Endothelial cell (in vitro differentiated cells): ENCODE measurements at regions not wholly inside any gene's neighbourhood (a gene's known extent, or its start where the extent isn't known, plus 50 kb on each side); places are given as distances from the start of the nearest gene placed in this dataset.
"Not testable (repeated sequence)": the region's sequence is repeated elsewhere in the genome, so short reads cannot be mapped to it uniquely, and the experiment has no call there.

ENCODE experiments used
- DNase-seq: peaks from one replicate; pipeline ENCODE4 v3.0.0; 2021; ENCODE audit warnings: low spot score
- H3K27ac Mint-ChIP-seq: one replicate; pipeline ENCODE4 v1.8.0; 2021; ENCODE audit warnings: mixed read lengths, inconsistent platforms; ENCODE audit not compliant: unreplicated experiment
- H3K27me3 Mint-ChIP-seq: one replicate; pipeline ENCODE4 v1.8.0; 2021; ENCODE audit warnings: mild to moderate bottlenecking, moderate library complexity, mixed read lengths, inconsistent platforms; ENCODE audit not compliant: unreplicated experiment
- H3K36me3 Mint-ChIP-seq: one replicate; pipeline ENCODE4 v1.8.0; 2021; ENCODE audit warnings: mild to moderate bottlenecking, low read depth, mixed read lengths, inconsistent platforms; ENCODE audit not compliant: unreplicated experiment
- H3K4me1 Mint-ChIP-seq: one replicate; pipeline ENCODE4 v1.8.0; 2021; ENCODE audit warnings: mild to moderate bottlenecking, mixed read lengths, inconsistent platforms; ENCODE audit not compliant: unreplicated experiment
- H3K4me3 Mint-ChIP-seq: one replicate; pipeline ENCODE4 v1.8.0; 2021; ENCODE audit warnings: mild to moderate bottlenecking, mixed read lengths, inconsistent platforms; ENCODE audit not compliant: unreplicated experiment
- H3K9me3 Mint-ChIP-seq: one replicate; pipeline ENCODE4 v1.8.0; 2021; ENCODE audit warnings: mixed read lengths, inconsistent platforms; ENCODE audit not compliant: unreplicated experiment
- CTCF ChIP-seq: fragments of 200-600 bp; sonication (generic); IDR thresholded peaks from one replicate; pipeline ENCODE4 v1.5.0; 2021; ENCODE audit warnings: antibody characterized with exemption; ENCODE audit not compliant: unreplicated experiment

- no peak for TF ChIP-seq CTCF
- no peak overlapping the region for H3K27ac Mint-ChIP-seq
- H3K27me3 Mint-ChIP-seq: no peaks in the 10 kb centered on the region
- H3K9me3 Mint-ChIP-seq: no peaks in the 10 kb centered on the region
- no peak overlapping the region for H3K4me3 Mint-ChIP-seq
- DNase-seq: no peak
- H3K36me3 Mint-ChIP-seq: no peaks in the 10 kb centered on the region
- H3K4me1 Mint-ChIP-seq: no peaks in the 10 kb centered on the region
Measured at GRCh38 chr16:22646948-22647556, 136.4 kb downstream of the NPIPB5 start.

GRCh38 chr16:22648141-22648540, 137.4 kb downstream of the NPIPB5 start:
- TF ChIP-seq CTCF: no peak
- H3K9me3 Mint-ChIP-seq: no peaks in the 10 kb centered on the region
- H3K27ac Mint-ChIP-seq: no peak overlapping the region
- no peaks in the 10 kb centered on the region for H3K4me1 Mint-ChIP-seq
- H3K27me3 Mint-ChIP-seq: no peaks in the 10 kb centered on the region
- H3K36me3 Mint-ChIP-seq: no peaks in the 10 kb centered on the region
- H3K4me3 Mint-ChIP-seq: no peak overlapping the region
- no peak for DNase-seq

GRCh38 chr16:22648941-22649340, 138.2 kb downstream of the NPIPB5 start:
- Mint-ChIP-seq H3K4me1 (no peaks in the 10 kb centered on the region), H3K4me3 (no peak overlapping the region), H3K27ac (no peak overlapping the region), H3K27me3 (no peaks in the 10 kb centered on the region), H3K9me3 (no peaks in the 10 kb centered on the region), H3K36me3 (no peaks in the 10 kb centered on the region)
- no peak for DNase-seq
- no peak for TF ChIP-seq CTCF

- not testable (repeated sequence) for H3K4me1 Mint-ChIP-seq, H3K36me3 Mint-ChIP-seq, H3K4me3 Mint-ChIP-seq, H3K27ac Mint-ChIP-seq, DNase-seq, H3K9me3 Mint-ChIP-seq, H3K27me3 Mint-ChIP-seq
Measured at GRCh38 chr16:22651111-22651817, 140.6 kb downstream of the NPIPB5 start.

- DNase-seq: no peak
- H3K27me3 Mint-ChIP-seq: no peaks in the 10 kb centered on the region
- H3K36me3 Mint-ChIP-seq: no peaks in the 10 kb centered on the region
- no peaks in the 10 kb centered on the region for H3K9me3 Mint-ChIP-seq
- H3K4me1 Mint-ChIP-seq: no peaks in the 10 kb centered on the region
- no peak overlapping the region for H3K27ac Mint-ChIP-seq
- no peak for TF ChIP-seq CTCF
- no peak overlapping the region for H3K4me3 Mint-ChIP-seq
Measured at GRCh38 chr16:22652463-22652845, 141.8 kb downstream of the NPIPB5 start.
